AG04450 (cell line): ENCODE measurements at regions not wholly inside any gene's neighbourhood (a gene's known extent, or its start where the extent isn't known, plus 50 kb on each side); places are given as distances from the start of the nearest gene placed in this dataset.

Experiments
- CTCF ChIA-PET: fragments of 300-600, 350-600 bp; formaldehyde crosslinking; extraction: SDS; loops from one replicate; lab custom pipeline; 2022; ENCODE audit warnings: antibody characterized with exemption, inconsistent platforms; lab: Charles Lee
- POLR2A ChIA-PET: fragments of 350-600 bp; formaldehyde crosslinking; extraction: SDS; loops from one replicate; lab custom pipeline; 2021; ENCODE audit warnings: antibody characterized with exemption, inconsistent platforms; lab: Yijun Ruan, JAX
- DNase-seq: peaks from one replicate; pipeline ENCODE4 v3.0.0-alpha.2; 2011; ENCODE audit warnings: low read depth, low spot score
- H3K27ac ChIP-seq: one replicate; pipeline ENCODE4 v1.5.1; 2012; ENCODE audit warnings: low read depth, low read length, control low read depth
- H3K27me3 ChIP-seq: one replicate; pipeline ENCODE4 v1.6.0; 2012; ENCODE audit warnings: low read length; ENCODE audit not compliant: control insufficient read depth, insufficient read depth
- H3K4me3 ChIP-seq: 2 replicates; pipeline ENCODE4 v1.5.1; 2011; ENCODE audit warnings: mild to moderate bottlenecking, low read depth, low read length, control low read depth
- H3K9me3 ChIP-seq: 2 replicates; pipeline ENCODE4 v1.5.1; 2012; ENCODE audit warnings: low read length; ENCODE audit not compliant: control insufficient read depth, insufficient read depth
- TF ChIP-seq, protein P1 (sequence below): IDR thresholded peaks from 2 replicates; pipeline ENCODE4 v1.5.1; 2011; ENCODE audit warnings: low read depth, low read length, control low read depth, inconsistent platforms

DNA sequence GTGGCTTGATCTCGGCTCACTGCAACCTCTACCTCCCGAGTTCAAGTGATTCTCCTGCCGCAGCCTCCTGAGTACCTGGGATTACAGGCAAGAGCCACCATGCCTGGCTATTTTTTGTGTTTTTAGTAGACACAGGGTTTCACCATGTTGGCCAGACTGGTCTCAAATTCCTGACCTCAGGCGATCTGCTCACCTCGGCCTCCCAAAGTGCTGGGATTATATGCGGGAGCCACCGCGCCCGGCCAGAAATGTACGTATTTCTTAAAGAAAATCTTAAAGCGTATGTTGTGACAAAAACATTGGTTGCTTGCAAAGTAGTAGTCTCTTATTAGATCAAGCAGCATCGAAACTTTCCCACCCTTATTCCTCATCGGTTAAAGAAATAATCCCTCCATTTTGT, 748.9 kb upstream of the NR2F2 start:
- Histone ChIP-seq H3K27ac (no peak overlapping the region), H3K9me3 (no peaks in the 10 kb centered on the region), H3K4me3 (no peak overlapping the region), H3K27me3 (no peaks in the 10 kb centered on the region)
- ChIA-PET POLR2A (no interaction called here), CTCF (no interaction called here)
- TF ChIP-seq, protein P1, sequence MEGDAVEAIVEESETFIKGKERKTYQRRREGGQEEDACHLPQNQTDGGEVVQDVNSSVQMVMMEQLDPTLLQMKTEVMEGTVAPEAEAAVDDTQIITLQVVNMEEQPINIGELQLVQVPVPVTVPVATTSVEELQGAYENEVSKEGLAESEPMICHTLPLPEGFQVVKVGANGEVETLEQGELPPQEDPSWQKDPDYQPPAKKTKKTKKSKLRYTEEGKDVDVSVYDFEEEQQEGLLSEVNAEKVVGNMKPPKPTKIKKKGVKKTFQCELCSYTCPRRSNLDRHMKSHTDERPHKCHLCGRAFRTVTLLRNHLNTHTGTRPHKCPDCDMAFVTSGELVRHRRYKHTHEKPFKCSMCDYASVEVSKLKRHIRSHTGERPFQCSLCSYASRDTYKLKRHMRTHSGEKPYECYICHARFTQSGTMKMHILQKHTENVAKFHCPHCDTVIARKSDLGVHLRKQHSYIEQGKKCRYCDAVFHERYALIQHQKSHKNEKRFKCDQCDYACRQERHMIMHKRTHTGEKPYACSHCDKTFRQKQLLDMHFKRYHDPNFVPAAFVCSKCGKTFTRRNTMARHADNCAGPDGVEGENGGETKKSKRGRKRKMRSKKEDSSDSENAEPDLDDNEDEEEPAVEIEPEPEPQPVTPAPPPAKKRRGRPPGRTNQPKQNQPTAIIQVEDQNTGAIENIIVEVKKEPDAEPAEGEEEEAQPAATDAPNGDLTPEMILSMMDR, result no peak
- no peak for DNase-seq

- DNase-seq, result no peak
- no peak overlapping the region for H3K27ac ChIP-seq
- no peaks in the 10 kb centered on the region for H3K27me3 ChIP-seq
- no peak overlapping the region for H3K4me3 ChIP-seq
- TF ChIP-seq, protein P1, result no peak
- H3K9me3 ChIP-seq, result no peaks in the 10 kb centered on the region
- ChIA-PET CTCF (interaction anchor here (0.6 kb wide), 1 partner anchor 60 kb away, joined by 11 read pairs; no protein-coding TSS in a partner anchor), POLR2A (no interaction called here)
Observed at GRCh38 chr15:95584088-95584487, 746.4 kb upstream of the NR2F2 start.

DNA sequence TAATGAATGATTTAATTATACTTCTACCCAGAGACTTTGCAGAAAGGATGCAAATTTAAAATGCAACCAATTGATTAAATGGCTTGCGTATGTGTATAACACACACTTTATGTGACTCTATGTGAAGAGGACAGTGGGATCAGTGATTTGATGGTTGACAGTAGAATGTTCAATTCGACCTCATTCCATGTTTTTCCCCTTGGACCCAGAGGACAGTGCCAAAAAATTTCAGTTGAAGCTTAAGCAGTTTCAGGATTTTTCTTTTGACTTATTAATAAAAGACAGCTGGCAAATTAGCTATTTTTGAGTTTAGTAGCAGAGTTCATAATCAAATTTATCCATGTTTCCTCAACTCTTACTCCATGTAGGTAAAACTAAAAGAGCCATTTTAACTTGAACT, 742.4 kb upstream of the NR2F2 start:
- Histone ChIP-seq H3K4me3 (no peak overlapping the region), H3K9me3 (no peaks in the 10 kb centered on the region), H3K27ac (no peak overlapping the region), H3K27me3 (no peaks in the 10 kb centered on the region)
- DNase-seq, result no peak
- ChIA-PET CTCF (no interaction called here), POLR2A (no interaction called here)
- TF ChIP-seq, protein P1, result no peak

DNA sequence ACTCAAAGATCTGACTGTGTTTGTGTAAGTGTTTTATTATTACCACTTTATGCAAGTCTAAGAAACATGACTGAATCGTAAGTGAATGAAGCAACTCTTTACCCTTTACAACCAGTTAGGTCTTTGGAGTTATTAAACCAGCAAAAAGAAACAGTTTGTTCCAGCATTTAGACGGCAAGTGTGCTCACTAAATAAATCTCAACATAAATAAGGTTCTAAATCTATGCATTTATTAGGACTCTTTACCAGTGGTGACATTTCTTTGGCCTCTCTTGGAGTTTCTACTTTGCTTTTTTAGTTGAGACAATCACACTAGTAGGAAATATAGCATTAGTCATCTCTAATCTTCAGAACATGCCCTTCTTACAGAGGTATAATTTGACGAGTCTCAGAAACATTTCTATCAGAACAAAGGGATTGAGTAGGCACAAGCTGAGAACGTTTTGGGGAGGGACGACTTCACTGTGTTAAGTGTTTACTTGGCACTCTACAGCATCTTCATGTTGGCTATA, 739.9 kb upstream of the NR2F2 start:
- DNase-seq, result no peak

DNA sequence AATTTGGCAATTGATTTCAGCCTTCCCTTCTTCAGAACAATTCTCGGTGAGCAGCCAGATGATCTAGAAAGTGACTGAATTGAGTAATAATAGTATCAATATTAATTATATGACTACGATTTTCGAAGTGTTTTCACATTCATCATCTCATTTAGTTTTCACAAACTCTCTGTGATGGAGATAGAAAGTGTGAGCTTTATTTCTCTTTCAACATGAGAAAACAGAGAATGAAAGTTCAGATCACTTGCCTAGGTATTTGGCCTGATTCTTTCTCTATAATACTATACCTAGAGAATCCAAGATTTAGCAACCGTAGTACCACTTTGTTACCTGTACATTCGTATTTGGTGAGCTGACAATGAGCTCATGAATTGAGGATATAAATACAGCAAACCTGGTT, 739.2 kb upstream of the NR2F2 start:
- ChIA-PET POLR2A (no interaction called here), CTCF (no interaction called here)
- no peak for DNase-seq
- no peaks in the 10 kb centered on the region for H3K27me3 ChIP-seq
- H3K4me3 ChIP-seq, result no peak overlapping the region
- H3K9me3 ChIP-seq, result no peaks in the 10 kb centered on the region
- no peak overlapping the region for H3K27ac ChIP-seq
- TF ChIP-seq, protein P1, result no peak

More for the DNA sequence above, 739.9 kb upstream of the NR2F2 start:
- ChIA-PET CTCF (no interaction called here), POLR2A (no interaction called here)
- TF ChIP-seq, protein P1, result no peak
- Histone ChIP-seq H3K4me3 (no peak overlapping the region), H3K27me3 (no peaks in the 10 kb centered on the region), H3K9me3 (no peaks in the 10 kb centered on the region), H3K27ac (no peak overlapping the region)
